ENCODE measurements at regions not wholly inside any gene's neighbourhood (a gene's known extent, or its start where the extent isn't known, plus 50 kb on each side); places are given as distances from the start of the nearest gene placed in this dataset.

- Mint-ChIP-seq H3K9me3 (peaks cover 8% of the 10 kb centered on the region), H3K36me3 (ENCODE audit: low read depth) (peaks cover 4% of the 10 kb centered on the region), H3K4me1 (no peaks in the 10 kb centered on the region), H3K4me3 (no peak overlapping the region), H3K27me3 (ENCODE audit: low read depth) (no peaks in the 10 kb centered on the region), H3K27ac (ENCODE audit: unreplicated experiment) (no peak overlapping the region)
- DNase-seq (ENCODE audit: low read depth, low spot score) = no peak
- no peak for TF ChIP-seq CTCF (conservative IDR thresholded peaks at IDR 0.05)
These were observed 127.6 kb downstream of the FSCB start for GRCh38 chr14:44379292-44379977.

GRCh38 chr14:44374906-44375305 lies 132.2 kb downstream of the FSCB start:
- no peak for TF ChIP-seq CTCF (conservative IDR thresholded peaks at IDR 0.05)
- Mint-ChIP-seq H3K27ac (ENCODE audit: unreplicated experiment) (no peak overlapping the region), H3K9me3 (peaks cover 13% of the 10 kb centered on the region), H3K27me3 (ENCODE audit: low read depth) (no peaks in the 10 kb centered on the region), H3K4me1 (no peaks in the 10 kb centered on the region), H3K36me3 (ENCODE audit: low read depth) (peaks cover 4% of the 10 kb centered on the region), H3K4me3 (no peak overlapping the region)
- DNase-seq (ENCODE audit: low read depth, low spot score) = no peak

GRCh38 chr14:44372807-44373489 lies 134.1 kb downstream of the FSCB start:
- peaks cover 4% of the 10 kb centered on the region for H3K36me3 Mint-ChIP-seq (ENCODE audit: low read depth)
- H3K27me3 Mint-ChIP-seq (ENCODE audit: low read depth) = no peaks in the 10 kb centered on the region
- H3K9me3 Mint-ChIP-seq = peaks cover 13% of the 10 kb centered on the region
- H3K4me1 Mint-ChIP-seq = no peaks in the 10 kb centered on the region
- no peak for TF ChIP-seq CTCF (conservative IDR thresholded peaks at IDR 0.05)
- DNase-seq (ENCODE audit: low read depth, low spot score) = no peak
- H3K4me3 Mint-ChIP-seq = no peak overlapping the region
- H3K27ac Mint-ChIP-seq (ENCODE audit: unreplicated experiment) = no peak overlapping the region

- no peak for TF ChIP-seq CTCF (conservative IDR thresholded peaks at IDR 0.05)
- H3K27me3 Mint-ChIP-seq (ENCODE audit: low read depth) = no peaks in the 10 kb centered on the region
- no peak for DNase-seq (ENCODE audit: low read depth, low spot score)
- no peak overlapping the region for H3K27ac Mint-ChIP-seq (ENCODE audit: unreplicated experiment)
- no peaks in the 10 kb centered on the region for H3K4me1 Mint-ChIP-seq
- no peak overlapping the region for H3K4me3 Mint-ChIP-seq
- H3K36me3 Mint-ChIP-seq (ENCODE audit: low read depth) = no peaks in the 10 kb centered on the region
- peaks cover 7% of the 10 kb centered on the region for H3K9me3 Mint-ChIP-seq
These were observed 134.9 kb downstream of the FSCB start for GRCh38 chr14:44372231-44372630.

GRCh38 chr14:44370727-44371126 lies 136.4 kb downstream of the FSCB start:
- Mint-ChIP-seq H3K27me3 (ENCODE audit: low read depth) (no peaks in the 10 kb centered on the region), H3K9me3 (peaks cover 7% of the 10 kb centered on the region), H3K4me1 (no peaks in the 10 kb centered on the region), H3K27ac (ENCODE audit: unreplicated experiment) (no peak overlapping the region), H3K36me3 (ENCODE audit: low read depth) (no peaks in the 10 kb centered on the region), H3K4me3 (no peak overlapping the region)
- TF ChIP-seq CTCF (conservative IDR thresholded peaks at IDR 0.05) = no peak
- DNase-seq (ENCODE audit: low read depth, low spot score) = no peak

All from neural crest cell (in vitro differentiated cells).